BLaER1 (cell line): ENCODE measurements at regions not wholly inside any gene's neighbourhood (a gene's known extent, or its start where the extent isn't known, plus 50 kb on each side); places are given as distances from the start of the nearest gene placed in this dataset.

ENCODE experiments used
- H3K27ac ChIP-seq: shearing (Covaris generic); formaldehyde crosslinking; 2 replicates; pipeline ENCODE4 v1.8.1; 2022
- H3K27me3 ChIP-seq: shearing (Covaris generic); formaldehyde crosslinking; 2 replicates; pipeline ENCODE4 v1.8.1; 2022
- H3K36me3 ChIP-seq: shearing (Covaris generic); formaldehyde crosslinking; 2 replicates; pipeline ENCODE4 v1.8.1; 2022
- H3K4me1 ChIP-seq: shearing (Covaris generic); formaldehyde crosslinking; 2 replicates; pipeline ENCODE4 v1.8.1; 2022
- H3K4me2 ChIP-seq: shearing (Covaris generic); formaldehyde crosslinking; 2 replicates; pipeline ENCODE4 v1.8.1; 2022
- H3K4me3 ChIP-seq: shearing (Covaris generic); formaldehyde crosslinking; 2 replicates; pipeline ENCODE4 v1.8.1; 2022
- H3K9ac ChIP-seq: shearing (Covaris generic); formaldehyde crosslinking; 2 replicates; pipeline ENCODE4 v1.8.1; 2022
- H3K9me3 ChIP-seq: shearing (Covaris generic); formaldehyde crosslinking; 2 replicates; pipeline ENCODE4 v1.8.1; 2022
- H4K20me1 ChIP-seq: shearing (Covaris generic); formaldehyde crosslinking; 2 replicates; pipeline ENCODE4 v1.8.1; 2022
- Cebpa-rat ChIP-seq: shearing (Covaris generic); IDR thresholded peaks from 2 replicates; pipeline ENCODE4 v1.8.1; 2022

GRCh38 chr2:13102397-13103063 is 385.8 kb downstream of the TRIB2 start:
- no peaks in the 10 kb centered on the region for H3K36me3 ChIP-seq
- no peak overlapping the region for H3K4me3 ChIP-seq
- 0 out of 2 replicates have a peak, but pooled peaks cover 4% of the 10 kb centered on the region for H3K4me1 ChIP-seq
- no peak overlapping the region for H3K4me2 ChIP-seq
- TF ChIP-seq Cebpa-rat = no peak
- H4K20me1 ChIP-seq = no peaks in the 10 kb centered on the region
- no peaks in the 10 kb centered on the region for H3K27me3 ChIP-seq
- H3K27ac ChIP-seq = no peak overlapping the region
- peaks cover 14% of the 10 kb centered on the region for H3K9me3 ChIP-seq
- no peak overlapping the region for H3K9ac ChIP-seq

- H3K27ac ChIP-seq = no peak overlapping the region
Observed at GRCh38 chr2:13103151-13103550, 386.4 kb downstream of the TRIB2 start.

GRCh38 chr2:13103778-13104493 is 387.2 kb downstream of the TRIB2 start:
- Histone ChIP-seq H3K27ac (no peak overlapping the region), H3K36me3 (no peaks in the 10 kb centered on the region), H3K27me3 (no peaks in the 10 kb centered on the region), H3K4me1 (0 out of 2 replicates have a peak, but pooled peaks cover 4% of the 10 kb centered on the region), H3K4me2 (no peak overlapping the region), H4K20me1 (no peaks in the 10 kb centered on the region), H3K9ac (no peak overlapping the region), H3K4me3 (no peak overlapping the region), H3K9me3 (peaks cover 9% of the 10 kb centered on the region)
- TF ChIP-seq Cebpa-rat = no peak

More at GRCh38 chr2:13103151-13103550, 386.4 kb downstream of the TRIB2 start:
- 0 out of 2 replicates have a peak, but pooled peaks cover 4% of the 10 kb centered on the region for H3K4me1 ChIP-seq
- no peak overlapping the region for H3K4me2 ChIP-seq
- no peak for TF ChIP-seq Cebpa-rat
- no peak overlapping the region for H3K4me3 ChIP-seq
- no peaks in the 10 kb centered on the region for H3K36me3 ChIP-seq
- no peak overlapping the region for H3K9ac ChIP-seq
- H4K20me1 ChIP-seq = no peaks in the 10 kb centered on the region
- H3K27me3 ChIP-seq = no peaks in the 10 kb centered on the region
- H3K9me3 ChIP-seq = peaks cover 14% of the 10 kb centered on the region

GRCh38 chr2:13104723-13105122 is 388.0 kb downstream of the TRIB2 start:
- Histone ChIP-seq H3K36me3 (no peaks in the 10 kb centered on the region), H3K27ac (no peak overlapping the region), H4K20me1 (no peaks in the 10 kb centered on the region), H3K27me3 (no peaks in the 10 kb centered on the region), H3K4me3 (no peak overlapping the region), H3K4me1 (0 out of 2 replicates have a peak, but pooled peaks cover 4% of the 10 kb centered on the region), H3K4me2 (no peak overlapping the region), H3K9me3 (peaks cover 4% of the 10 kb centered on the region; the same call in 1 of the 2 replicates), H3K9ac (no peak overlapping the region)
- TF ChIP-seq Cebpa-rat = no peak

GRCh38 chr2:13106302-13106701 is 389.6 kb downstream of the TRIB2 start:
- Histone ChIP-seq H3K4me2 (no peak overlapping the region), H3K4me1 (0 out of 2 replicates have a peak, but pooled peaks cover 4% of the 10 kb centered on the region), H3K36me3 (no peaks in the 10 kb centered on the region), H3K27ac (no peak overlapping the region), H3K27me3 (no peaks in the 10 kb centered on the region), H4K20me1 (no peaks in the 10 kb centered on the region), H3K9me3 (no peaks in the 10 kb centered on the region), H3K9ac (no peak overlapping the region), H3K4me3 (no peak overlapping the region)
- TF ChIP-seq Cebpa-rat = no peak

- Histone ChIP-seq H3K4me2 (no peak overlapping the region), H3K9me3 (no peaks in the 10 kb centered on the region)
Observed at GRCh38 chr2:13109516-13109915, 392.8 kb downstream of the TRIB2 start.

GRCh38 chr2:13110825-13111224 is 394.1 kb downstream of the TRIB2 start:
- H3K4me3 ChIP-seq = no peak overlapping the region
- no peak overlapping the region for H3K4me2 ChIP-seq
- no peak for TF ChIP-seq Cebpa-rat
- no peaks in the 10 kb centered on the region for H3K27me3 ChIP-seq
- no peaks in the 10 kb centered on the region for H3K36me3 ChIP-seq
- H3K9me3 ChIP-seq = no peaks in the 10 kb centered on the region
- H3K27ac ChIP-seq = no peak overlapping the region
- no peaks in the 10 kb centered on the region for H4K20me1 ChIP-seq
- no peak overlapping the region for H3K9ac ChIP-seq
- H3K4me1 ChIP-seq = 0 out of 2 replicates have a peak, but pooled peaks cover 4% of the 10 kb centered on the region

More at GRCh38 chr2:13109516-13109915, 392.8 kb downstream of the TRIB2 start:
- TF ChIP-seq Cebpa-rat = no peak
- Histone ChIP-seq H3K9ac (no peak overlapping the region), H3K27me3 (no peaks in the 10 kb centered on the region), H3K27ac (no peak overlapping the region), H4K20me1 (no peaks in the 10 kb centered on the region), H3K4me3 (no peak overlapping the region), H3K4me1 (0 out of 2 replicates have a peak, but pooled peaks cover 4% of the 10 kb centered on the region), H3K36me3 (no peaks in the 10 kb centered on the region)

GRCh38 chr2:13113002-13113401 is 396.3 kb downstream of the TRIB2 start:
- H3K36me3 ChIP-seq = no peaks in the 10 kb centered on the region
- no peak overlapping the region for H3K27ac ChIP-seq
- H3K4me3 ChIP-seq = no peak overlapping the region
- H4K20me1 ChIP-seq = no peaks in the 10 kb centered on the region
- TF ChIP-seq Cebpa-rat = no peak
- no peaks in the 10 kb centered on the region for H3K27me3 ChIP-seq
- no peak overlapping the region for H3K9ac ChIP-seq
- H3K4me1 ChIP-seq = no peaks in the 10 kb centered on the region
- H3K9me3 ChIP-seq = no peaks in the 10 kb centered on the region
- no peak overlapping the region for H3K4me2 ChIP-seq

GRCh38 chr2:13114391-13114790 is 397.7 kb downstream of the TRIB2 start:
- Histone ChIP-seq H3K4me2 (no peak overlapping the region), H3K27ac (no peak overlapping the region), H3K4me1 (no peaks in the 10 kb centered on the region), H3K9ac (no peak overlapping the region), H3K9me3 (no peaks in the 10 kb centered on the region), H3K36me3 (no peaks in the 10 kb centered on the region), H4K20me1 (no peaks in the 10 kb centered on the region), H3K4me3 (no peak overlapping the region), H3K27me3 (no peaks in the 10 kb centered on the region)
- TF ChIP-seq Cebpa-rat = no peak

GRCh38 chr2:13115643-13116042 is 398.9 kb downstream of the TRIB2 start:
- Histone ChIP-seq H4K20me1 (no peaks in the 10 kb centered on the region), H3K4me2 (no peak overlapping the region), H3K27me3 (no peaks in the 10 kb centered on the region), H3K9ac (no peak overlapping the region), H3K36me3 (no peaks in the 10 kb centered on the region), H3K4me1 (no peaks in the 10 kb centered on the region), H3K27ac (no peak overlapping the region), H3K9me3 (no peaks in the 10 kb centered on the region), H3K4me3 (no peak overlapping the region)
- TF ChIP-seq Cebpa-rat = no peak
